Renal pelvis (tissue), 1 donor: ENCODE measurements at regions not wholly inside any gene's neighbourhood (a gene's known extent, or its start where the extent isn't known, plus 50 kb on each side); places are given as distances from the start of the nearest gene placed in this dataset.

Experiments
- DNase-seq: peaks from one replicate; pipeline ENCODE4 v3.0.0-alpha.2; 2013

DNA sequence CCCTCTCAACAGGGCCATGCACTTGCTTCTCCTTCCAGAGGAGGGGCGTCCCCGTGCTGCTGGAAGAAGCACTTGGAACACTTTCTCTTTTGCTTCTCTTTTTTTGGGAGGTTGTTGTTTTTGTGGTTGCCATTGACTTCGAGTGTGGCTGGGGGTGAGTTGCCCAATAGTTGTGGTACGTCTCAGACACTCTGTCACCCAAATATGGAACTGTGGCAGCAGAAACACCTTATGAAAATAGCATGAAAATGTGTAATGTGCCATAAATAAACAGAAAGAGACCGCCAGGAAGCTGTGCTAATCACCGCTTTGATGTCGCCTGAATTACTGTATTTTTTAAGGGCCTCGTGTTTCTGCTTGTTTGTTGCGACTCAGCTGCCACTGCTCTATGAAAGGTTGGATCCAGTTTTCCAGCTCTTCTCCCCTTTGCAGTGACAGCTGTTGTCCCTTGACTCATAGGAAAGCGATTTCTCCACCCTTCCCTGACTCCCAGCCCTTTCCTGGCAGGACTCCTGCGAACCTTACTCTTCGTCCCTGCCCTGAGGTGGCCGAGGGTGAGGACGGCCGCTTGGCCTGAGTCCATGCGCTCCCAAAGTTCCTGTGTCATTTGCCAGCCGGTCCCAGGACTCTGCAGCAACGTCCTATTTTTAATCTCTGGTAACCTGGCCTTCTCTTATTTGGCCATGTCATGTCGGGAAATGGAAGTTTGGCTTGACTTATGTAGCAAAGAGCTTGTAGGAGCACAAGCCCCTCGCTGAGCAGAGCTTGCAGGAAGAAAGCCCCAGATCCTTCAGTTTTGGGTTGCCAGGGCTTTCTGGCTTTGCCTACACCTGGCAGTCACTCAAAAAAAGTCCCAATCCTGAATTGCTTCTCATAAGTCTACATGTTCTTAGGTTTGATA is 694.6 kb downstream of the QKI start:
- DNase-seq: no peak

- no peak for DNase-seq
These were observed 693.6 kb downstream of the QKI start for GRCh38 chr6:164108092-164108491.

GRCh38 chr6:164107297-164107995 is 692.9 kb downstream of the QKI start:
- DNase-seq: no peak

DNA sequence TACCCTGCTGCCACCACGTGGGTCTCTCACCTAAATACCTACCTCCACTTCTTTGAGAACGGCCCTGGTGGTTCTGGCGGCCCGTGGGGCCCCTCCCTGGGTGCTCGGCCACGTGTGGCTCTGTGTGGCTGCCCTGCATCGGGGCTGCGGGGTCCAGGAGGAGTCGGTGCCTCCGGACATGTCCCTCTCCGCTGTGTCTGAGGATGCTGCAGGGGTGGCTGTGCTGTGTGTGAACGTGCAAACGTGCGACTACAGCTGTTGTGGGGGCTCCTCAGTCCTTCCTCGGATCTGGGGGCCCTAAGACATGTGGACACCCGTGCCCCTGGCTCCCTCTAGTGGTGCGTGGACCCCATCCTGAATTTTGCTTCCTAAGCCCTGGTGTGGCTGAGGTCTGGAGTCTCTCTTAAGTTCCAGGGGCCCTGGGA is 691.8 kb downstream of the QKI start:
- no peak for DNase-seq

GRCh38 chr6:164105705-164106104 is 691.2 kb downstream of the QKI start:
- DNase-seq: no peak

- DNase-seq: no peak
These were observed 689.9 kb downstream of the QKI start for GRCh38 chr6:164104432-164104831.

DNA sequence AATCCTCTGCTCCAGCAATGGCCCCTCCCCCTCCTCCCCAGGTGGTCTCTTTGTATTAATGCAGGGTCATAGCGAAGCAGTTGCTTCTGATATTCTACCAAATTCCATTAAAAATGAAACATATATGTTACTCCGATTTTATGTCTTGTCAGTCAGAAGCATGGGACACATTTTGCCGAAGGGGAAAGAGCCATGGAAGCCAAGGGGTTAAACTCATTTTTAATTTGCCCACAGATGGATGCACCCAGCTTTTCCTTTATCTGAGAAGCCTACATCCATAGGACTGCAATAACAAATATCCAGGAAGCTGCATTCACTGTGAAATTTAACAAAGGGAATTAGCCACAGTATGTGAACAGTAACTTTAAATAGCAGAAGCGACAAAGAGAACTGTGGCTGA is 688.2 kb downstream of the QKI start:
- DNase-seq: no peak

GRCh38 chr6:164101859-164102258 is 687.3 kb downstream of the QKI start:
- no peak for DNase-seq

GRCh38 chr6:164099269-164099865 is 684.8 kb downstream of the QKI start:
- no peak for DNase-seq

- no peak for DNase-seq
These were observed 684.3 kb downstream of the QKI start for GRCh38 chr6:164098857-164099267.

DNA sequence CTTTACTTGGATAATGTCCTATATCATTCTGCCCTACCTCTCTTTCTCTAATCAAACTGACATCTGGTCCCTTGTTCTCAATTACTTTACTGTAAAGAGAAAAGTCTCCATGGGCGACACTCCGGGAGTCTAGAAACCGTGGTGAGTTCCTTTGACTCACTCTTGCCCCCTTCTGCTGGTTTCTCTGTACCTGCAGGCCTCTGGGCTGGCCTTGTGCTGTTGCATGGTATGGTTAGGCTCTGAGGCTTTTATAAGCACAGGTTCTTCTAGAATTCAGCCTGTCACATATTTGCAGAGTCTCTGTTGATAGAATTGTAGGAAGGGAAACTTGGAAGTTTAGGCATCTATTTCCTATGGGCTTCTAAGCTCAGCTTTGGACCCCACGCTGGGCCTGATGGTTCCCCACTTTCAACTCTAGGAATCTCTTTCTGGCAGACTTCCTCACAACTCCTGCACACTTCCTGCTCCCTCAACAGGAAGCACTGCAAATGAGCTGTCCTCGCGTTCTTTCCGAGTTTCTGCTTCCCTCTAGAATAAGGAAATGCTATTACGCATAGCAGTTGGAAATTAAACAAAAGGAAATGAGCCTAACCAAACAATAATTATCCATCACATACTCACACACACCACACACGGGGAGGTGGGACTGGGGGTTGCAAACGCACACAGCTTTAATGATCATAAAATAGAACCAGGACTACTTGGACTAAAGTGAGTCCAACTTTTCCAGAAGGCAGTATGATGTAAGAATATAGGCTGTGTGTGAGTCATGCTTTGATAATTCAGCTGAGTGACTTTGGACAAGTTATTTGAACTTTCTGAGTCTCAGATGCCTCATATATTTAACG is 683.3 kb downstream of the QKI start:
- DNase-seq: no peak

- DNase-seq: no peak
These were observed 682.5 kb downstream of the QKI start for GRCh38 chr6:164097056-164097455.

DNA sequence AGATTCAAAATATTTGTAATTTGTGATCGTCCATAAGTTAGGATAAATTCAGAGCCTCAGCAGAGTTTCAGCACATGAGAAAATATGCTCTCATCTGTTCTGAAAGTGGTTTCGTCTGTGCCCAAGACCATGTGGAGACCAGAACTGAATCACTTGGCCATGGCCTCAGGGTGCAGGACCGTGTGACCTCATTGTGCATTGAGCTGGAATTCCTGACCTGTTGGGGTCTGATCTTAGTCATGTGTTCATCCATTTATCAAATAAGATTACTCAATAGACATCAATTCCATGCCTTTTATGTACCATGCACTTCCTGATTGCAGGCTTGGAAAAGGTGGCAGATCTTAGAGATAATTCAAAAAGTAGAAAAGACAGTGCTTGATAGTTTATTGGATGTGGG is 680.5 kb downstream of the QKI start:
- DNase-seq: no peak

- no peak for DNase-seq
These were observed 673.4 kb downstream of the QKI start for GRCh38 chr6:164087870-164088269.

- DNase-seq: no peak
These were observed 672.7 kb downstream of the QKI start for GRCh38 chr6:164087211-164087610.

DNA sequence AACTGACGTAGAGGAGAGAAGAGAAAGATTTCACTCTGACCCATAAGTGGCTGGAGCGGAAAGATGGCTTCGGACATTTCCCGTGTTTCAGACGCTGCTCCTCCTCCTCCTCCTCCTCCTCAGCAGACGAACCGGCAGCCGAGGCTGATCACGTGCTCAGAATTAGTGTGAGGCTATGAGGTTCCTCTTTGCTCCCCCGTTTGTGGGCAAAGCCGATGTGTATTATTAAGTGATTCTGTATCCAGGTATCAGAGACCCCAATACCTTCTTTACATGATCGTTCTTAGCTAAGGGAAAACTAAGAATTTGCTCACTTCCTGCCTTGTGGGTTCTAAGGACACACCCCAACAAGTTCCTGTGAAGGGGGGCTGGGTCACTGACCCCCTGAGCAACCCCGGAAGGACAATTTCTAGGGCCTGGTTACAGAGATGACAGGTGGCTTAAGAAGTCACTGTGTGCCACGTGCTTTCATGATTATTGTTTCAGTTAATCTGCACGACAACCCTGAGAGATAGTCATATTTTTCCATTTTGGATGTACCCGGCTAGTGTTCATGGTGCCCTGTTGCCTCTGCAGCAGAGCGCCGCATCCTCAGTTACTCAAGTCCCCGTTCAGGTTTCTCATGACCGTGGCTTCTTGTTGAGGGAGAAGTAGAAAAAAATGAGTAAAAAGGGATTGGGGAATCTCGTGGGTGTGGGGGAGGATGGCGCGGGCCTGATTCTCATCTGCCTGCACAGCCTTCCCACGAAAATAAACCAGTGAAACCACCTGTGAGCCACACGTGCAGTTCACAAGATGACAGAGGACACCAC is 671.8 kb downstream of the QKI start:
- no peak for DNase-seq

- no peak for DNase-seq
These were observed 670.9 kb downstream of the QKI start for GRCh38 chr6:164085091-164086075.

DNA sequence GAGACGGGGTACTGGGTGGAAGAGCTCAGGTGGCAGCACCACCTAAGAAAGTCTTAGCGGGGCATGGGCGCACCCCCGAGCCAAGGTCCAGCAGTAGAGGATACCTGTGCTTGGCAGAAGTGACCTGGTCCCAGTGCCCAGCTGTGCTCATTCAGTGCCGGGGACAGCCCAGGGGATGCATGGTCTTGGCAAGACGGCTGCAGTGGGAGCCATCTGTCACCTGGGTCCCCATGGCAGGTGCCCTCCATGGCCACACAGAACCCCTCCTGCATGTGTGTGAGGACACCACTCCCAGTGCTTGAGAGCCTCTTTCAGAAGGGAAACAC is 664.7 kb downstream of the QKI start:
- no peak for DNase-seq

- DNase-seq: no peak
These were observed 664.2 kb downstream of the QKI start for GRCh38 chr6:164078532-164079274.
